ENCODE measurements at regions not wholly inside any gene's neighbourhood (a gene's known extent, or its start where the extent isn't known, plus 50 kb on each side); places are given as distances from the start of the nearest gene placed in this dataset.

DNA sequence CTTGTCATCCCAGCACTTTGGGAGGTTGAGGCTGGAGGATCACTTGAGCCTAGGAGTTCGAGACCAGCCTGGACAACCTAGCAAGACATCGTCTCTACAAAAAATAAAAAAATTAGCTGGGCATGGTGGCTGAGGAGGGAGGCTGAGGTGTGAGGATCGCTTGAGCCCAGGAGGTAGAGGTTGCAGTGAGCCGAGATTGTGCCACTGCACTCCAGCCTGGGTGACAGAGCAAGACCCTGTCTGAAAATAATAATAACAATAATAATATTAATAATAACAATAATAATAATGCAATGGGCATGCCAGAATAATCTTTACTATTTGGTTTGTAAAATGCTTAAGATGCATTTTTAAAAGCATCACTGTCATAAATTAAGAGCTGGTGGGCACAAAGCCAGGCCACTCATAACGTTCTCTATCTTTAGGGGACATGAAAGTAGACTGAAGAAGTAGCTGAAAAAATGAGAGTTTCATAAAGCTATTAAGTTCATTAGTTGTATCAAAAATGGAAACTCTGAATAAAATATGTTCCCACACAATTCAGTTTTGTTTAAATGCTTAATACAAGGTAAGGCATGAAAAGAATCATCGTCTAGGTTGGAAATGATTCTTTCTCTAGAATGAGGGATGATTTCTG lies 51.6 kb upstream of the ITPKB start:
- H3K27ac ChIP-seq = no peak overlapping the region
- H3K36me3 ChIP-seq = no peaks in the 10 kb centered on the region
- no peaks in the 10 kb centered on the region for H3K27me3 ChIP-seq
- DNase-seq = peak in 1 of 3 donors; percentile 13
- no peak overlapping the region for H3K4me3 ChIP-seq
- H3K9me3 ChIP-seq = no peaks in the 10 kb centered on the region
- H3K4me1 ChIP-seq = no peaks in the 10 kb centered on the region
- no peak for TF ChIP-seq POLR2A (IDR thresholded peaks at IDR 0.05)
- TF ChIP-seq, protein P1, sequence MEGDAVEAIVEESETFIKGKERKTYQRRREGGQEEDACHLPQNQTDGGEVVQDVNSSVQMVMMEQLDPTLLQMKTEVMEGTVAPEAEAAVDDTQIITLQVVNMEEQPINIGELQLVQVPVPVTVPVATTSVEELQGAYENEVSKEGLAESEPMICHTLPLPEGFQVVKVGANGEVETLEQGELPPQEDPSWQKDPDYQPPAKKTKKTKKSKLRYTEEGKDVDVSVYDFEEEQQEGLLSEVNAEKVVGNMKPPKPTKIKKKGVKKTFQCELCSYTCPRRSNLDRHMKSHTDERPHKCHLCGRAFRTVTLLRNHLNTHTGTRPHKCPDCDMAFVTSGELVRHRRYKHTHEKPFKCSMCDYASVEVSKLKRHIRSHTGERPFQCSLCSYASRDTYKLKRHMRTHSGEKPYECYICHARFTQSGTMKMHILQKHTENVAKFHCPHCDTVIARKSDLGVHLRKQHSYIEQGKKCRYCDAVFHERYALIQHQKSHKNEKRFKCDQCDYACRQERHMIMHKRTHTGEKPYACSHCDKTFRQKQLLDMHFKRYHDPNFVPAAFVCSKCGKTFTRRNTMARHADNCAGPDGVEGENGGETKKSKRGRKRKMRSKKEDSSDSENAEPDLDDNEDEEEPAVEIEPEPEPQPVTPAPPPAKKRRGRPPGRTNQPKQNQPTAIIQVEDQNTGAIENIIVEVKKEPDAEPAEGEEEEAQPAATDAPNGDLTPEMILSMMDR (IDR thresholded peaks at IDR 0.05) = no peak

DNA sequence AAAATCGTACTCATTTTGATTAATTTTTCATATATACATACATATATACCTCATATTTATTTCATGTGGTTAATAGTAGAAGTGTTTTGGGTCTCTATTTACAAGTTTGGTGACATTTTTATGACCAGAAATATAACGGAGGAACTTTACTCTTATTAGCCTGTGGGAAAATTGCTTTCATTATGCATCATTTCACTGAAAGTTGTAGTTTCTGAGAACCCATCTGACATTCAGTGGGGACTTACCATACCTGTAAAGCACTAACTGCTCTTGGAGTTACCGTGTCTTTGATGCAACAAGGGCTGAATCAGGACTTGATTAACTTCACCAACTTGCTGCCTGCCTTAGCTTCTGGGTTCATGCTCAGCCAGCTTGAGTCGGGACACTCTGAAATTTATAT lies 49.9 kb upstream of the ITPKB start:
- no peaks in the 10 kb centered on the region for H3K27me3 ChIP-seq
- no peaks in the 10 kb centered on the region for H3K9me3 ChIP-seq
- H3K4me1 ChIP-seq = peaks cover 0 to 6% (median 0%) of the 10 kb centered on the region in 4 donors
- no peaks in the 10 kb centered on the region for H3K36me3 ChIP-seq
- TF ChIP-seq POLR2A (IDR thresholded peaks at IDR 0.05) = no peak
- TF ChIP-seq, protein P1 (IDR thresholded peaks at IDR 0.05) = no peak
- H3K27ac ChIP-seq = no peak overlapping the region
- no peak overlapping the region for H3K4me3 ChIP-seq
- no peak for DNase-seq
